ENCODE measurements at regions not wholly inside any gene's neighbourhood (a gene's known extent, or its start where the extent isn't known, plus 50 kb on each side); places are given as distances from the start of the nearest gene placed in this dataset.

GRCh38 chr4:141409556-141409955 lies 188.9 kb downstream of the ZNF330 start:
- no peak for DNase-seq

- no peak for DNase-seq
These were observed 190.1 kb downstream of the ZNF330 start for GRCh38 chr4:141410839-141411238.

DNA sequence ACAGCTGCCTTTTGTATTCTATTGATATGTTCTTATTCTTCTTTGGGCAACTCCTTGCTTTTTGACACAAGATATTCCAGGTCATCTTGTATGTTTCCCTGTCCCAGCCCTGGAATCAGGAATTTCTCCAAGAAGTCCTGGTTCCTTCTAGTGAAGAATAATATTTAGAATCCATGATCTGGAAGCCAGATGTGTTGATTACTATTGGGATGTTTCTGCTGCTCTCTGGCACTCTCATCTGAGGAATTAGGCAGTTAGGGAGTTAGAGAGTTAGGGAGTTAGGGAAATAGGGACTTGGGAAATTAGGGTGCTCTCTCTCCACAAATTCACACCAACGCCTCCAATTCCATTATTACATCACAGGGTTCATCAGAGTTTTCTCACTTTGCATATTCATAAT lies 191.2 kb downstream of the ZNF330 start:
- DNase-seq, result no peak

DNA sequence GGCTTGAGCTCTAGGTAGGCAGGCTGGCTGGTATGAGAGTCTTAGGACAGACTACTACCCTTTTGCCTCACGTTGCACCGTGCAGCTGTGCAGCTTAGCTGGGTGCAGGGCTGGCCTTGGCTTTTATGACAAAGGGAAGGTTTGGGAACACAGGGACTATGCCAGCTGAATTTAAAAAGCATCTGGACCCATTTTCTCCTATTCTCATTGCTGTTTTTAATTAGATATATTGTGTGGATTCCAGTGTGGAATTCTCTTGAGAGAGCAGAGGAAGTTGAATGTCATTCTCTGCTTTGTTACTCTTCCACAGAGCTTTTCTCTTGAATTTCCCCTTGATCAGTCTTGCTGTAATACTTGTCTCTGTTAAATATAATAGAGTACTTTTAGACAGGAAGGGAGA lies 192.7 kb downstream of the ZNF330 start:
- DNase-seq, result no peak

- DNase-seq, result no peak
These were observed 195.0 kb downstream of the ZNF330 start for GRCh38 chr4:141415651-141416050.

DNA sequence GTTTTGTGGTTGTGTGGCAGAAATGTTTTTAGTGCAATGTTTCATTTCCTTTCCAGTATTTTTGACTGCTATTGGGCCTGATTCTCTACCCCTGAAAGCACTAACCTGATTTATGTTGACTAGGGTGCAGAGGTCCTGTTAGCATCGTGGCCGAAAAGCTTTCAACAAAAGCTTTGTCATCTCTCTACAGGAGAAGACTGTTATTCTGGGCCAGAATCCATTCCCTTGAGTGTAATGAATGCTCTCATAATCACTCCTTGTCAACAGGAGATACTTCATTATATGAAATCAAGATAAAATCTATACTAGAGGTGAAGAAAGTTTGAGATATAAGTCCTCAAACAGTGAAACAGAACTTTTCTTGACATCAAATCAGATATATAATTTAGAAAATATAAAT lies 195.5 kb downstream of the ZNF330 start:
- no peak for DNase-seq

DNA sequence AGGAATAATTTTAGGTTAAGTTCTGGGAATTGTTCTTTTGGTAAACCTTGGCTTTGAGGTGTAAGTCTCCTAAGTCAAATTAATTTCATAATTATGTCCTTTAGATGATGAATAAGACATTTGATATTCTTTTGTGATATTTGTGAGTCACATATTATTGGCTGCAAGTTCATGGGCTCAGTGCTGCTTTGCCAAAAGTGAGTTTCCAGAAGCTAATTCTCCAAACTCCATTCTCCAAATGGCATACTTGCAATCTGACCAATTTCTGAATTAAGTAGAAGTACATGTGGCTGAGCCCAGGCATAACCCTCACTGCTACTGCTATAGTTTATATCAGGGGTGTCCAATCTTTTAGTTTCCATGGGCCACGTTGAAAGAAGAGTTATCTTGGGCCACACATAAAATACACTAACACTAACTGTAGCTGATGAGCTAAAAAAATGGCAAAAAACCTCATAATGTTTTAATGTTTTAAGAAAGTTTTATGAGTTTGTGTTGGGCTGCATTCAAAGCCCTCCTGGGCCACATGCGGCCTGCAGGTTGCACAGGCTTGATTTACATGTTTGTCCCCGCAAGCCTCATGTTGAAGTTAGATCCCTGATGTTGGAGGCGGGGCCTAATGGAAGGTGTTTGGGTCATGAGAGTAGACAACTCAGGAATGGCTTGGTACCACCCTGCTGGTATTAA lies 196.1 kb downstream of the ZNF330 start:
- no peak for DNase-seq

- DNase-seq, result no peak
These were observed 196.7 kb downstream of the ZNF330 start for GRCh38 chr4:141417387-141417786.

GRCh38 chr4:141425124-141425523 lies 204.4 kb downstream of the ZNF330 start:
- no peak for DNase-seq

- DNase-seq, result no peak
These were observed 207.1 kb downstream of the ZNF330 start for GRCh38 chr4:141427726-141428296.

- DNase-seq, result no peak
These were observed 206.4 kb upstream of the IL15 start for GRCh38 chr4:141429933-141430332.

- no peak for DNase-seq
These were observed 205.7 kb upstream of the IL15 start for GRCh38 chr4:141430686-141431085.

- DNase-seq, result no peak
These were observed 204.2 kb upstream of the IL15 start for GRCh38 chr4:141432000-141432712.

GRCh38 chr4:141435446-141436225 lies 200.7 kb upstream of the IL15 start:
- DNase-seq, result no peak

- DNase-seq, result no peak
These were observed 197.2 kb upstream of the IL15 start for GRCh38 chr4:141439223-141439622.

GRCh38 chr4:141447761-141448160 lies 188.6 kb upstream of the IL15 start:
- no peak for DNase-seq

DNA sequence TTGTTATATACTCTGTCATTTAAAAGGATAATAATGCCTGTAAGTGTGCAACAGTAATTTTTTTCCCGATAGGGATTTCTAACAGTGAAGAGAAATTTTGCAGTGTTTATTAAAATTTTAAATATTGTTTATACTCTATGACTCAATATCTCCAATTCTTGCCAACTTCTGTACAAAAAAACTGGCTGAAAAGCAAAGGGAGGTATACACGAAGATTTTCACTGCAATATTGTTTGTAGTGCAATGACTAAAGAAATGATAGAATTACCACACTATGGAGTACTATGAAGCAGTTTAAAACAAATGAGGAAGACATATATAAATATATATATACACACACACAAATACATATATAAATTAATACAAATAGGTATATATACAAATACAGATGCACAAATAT lies 187.9 kb upstream of the IL15 start:
- no peak for DNase-seq

DNA sequence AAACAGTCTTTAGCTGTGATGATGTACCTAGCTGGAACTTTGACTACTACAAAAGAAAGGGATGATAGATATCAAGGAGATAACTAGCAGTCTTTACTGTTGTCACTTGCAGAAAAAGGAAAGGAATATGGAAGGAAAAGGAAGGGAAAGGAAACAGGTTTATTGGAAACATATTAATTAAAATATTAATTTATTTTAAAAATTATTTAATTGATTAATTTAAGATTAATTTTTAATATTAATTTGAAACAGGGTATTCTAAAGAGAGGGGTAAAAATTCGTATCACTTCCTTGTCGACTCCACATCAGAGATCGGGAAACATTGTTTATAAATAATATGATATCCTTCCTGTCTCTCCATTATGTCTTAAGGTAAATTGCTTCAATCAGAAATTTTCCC lies 186.5 kb upstream of the IL15 start:
- DNase-seq, result no peak

- DNase-seq, result no peak
These were observed 180.7 kb upstream of the IL15 start for GRCh38 chr4:141455651-141456050.

GRCh38 chr4:141457653-141458052 lies 178.7 kb upstream of the IL15 start:
- no peak for DNase-seq

GRCh38 chr4:141458501-141458900 lies 177.9 kb upstream of the IL15 start:
- DNase-seq, result no peak

GRCh38 chr4:141459020-141459419 lies 177.4 kb upstream of the IL15 start:
- no peak for DNase-seq

DNA sequence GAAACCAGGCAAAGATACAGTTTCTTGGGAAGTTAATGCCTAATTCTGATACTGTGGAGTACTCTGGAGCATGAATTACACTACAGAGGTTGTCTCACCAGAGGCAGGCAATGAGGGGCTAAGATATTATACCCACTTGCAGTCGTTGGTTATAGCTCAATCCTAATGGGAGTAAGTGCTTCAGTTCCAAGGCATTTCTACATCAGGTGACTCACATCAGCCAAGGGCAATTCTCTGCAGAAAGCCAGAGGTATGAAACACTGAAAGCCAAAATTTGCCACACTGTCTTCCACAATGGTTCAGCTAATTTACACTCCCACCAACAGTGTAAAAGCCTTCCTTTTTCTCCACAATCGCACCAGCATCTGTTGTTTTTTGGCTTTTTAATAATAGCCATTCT lies 174.0 kb upstream of the IL15 start:
- DNase-seq, result no peak

DNA sequence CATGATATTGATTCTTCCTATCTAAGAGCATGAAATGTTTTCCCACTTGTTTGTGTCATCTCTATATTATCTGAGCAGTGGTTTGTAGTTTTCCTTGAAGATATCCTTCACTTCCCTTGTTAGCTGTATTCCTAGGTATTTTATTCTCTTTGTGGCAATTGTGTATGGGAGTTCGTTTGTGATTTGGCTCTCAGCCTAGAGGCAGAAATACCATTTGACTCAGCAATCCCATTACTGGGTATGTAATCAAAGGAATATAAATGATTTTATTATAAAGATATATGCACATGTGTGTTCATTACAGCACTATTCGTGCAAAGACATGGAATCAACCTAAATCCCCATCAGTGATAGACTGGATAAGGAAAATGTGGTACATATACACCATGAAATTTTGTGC lies 172.7 kb upstream of the IL15 start:
- no peak for DNase-seq

All from GF-D8 (cell line).